Esophagus muscularis mucosa (tissue), 4 donors: ENCODE measurements at regions not wholly inside any gene's neighbourhood (a gene's known extent, or its start where the extent isn't known, plus 50 kb on each side); places are given as distances from the start of the nearest gene placed in this dataset.

Source experiments
- DNase-seq: peaks from one replicate; pipeline ENCODE4 v3.0.0-alpha.2; 2017; ENCODE audit errors: extremely low spot score
- H3K27ac ChIP-seq, 4 donors: fragments of 200-600 bp; sonication (generic); replicated peaks in 1 of 4; 1 replicate in 3 of 4; 2 replicates in 1 of 4; pipeline ENCODE4 v1.5.1; 2016 to 2019; ENCODE audit warnings: mild to moderate bottlenecking in 1 of 4
- H3K27me3 ChIP-seq, 4 donors: fragments of 200-600 bp; sonication (generic); one replicate each; pipeline versions ENCODE4 v1.5.1 to v1.6.0; 2016 to 2019
- H3K36me3 ChIP-seq, 4 donors: fragments of 200-600 bp; sonication (generic); one replicate each; pipeline ENCODE4 v1.5.1; 2016 to 2019
- H3K4me1 ChIP-seq, 4 donors: fragments of 200-600 bp; sonication (generic); one replicate each; pipeline ENCODE4 v1.5.1; 2016 to 2019
- H3K4me3 ChIP-seq, 4 donors: fragments of 200-600 bp; sonication (generic); 1 replicate in 2 of 4; 2 replicates in 2 of 4; pipeline ENCODE4 v1.5.1; 2016 to 2019; ENCODE audit warnings: mild to moderate bottlenecking in 4 of 4, moderate library complexity in 1 of 4
- H3K9me3 ChIP-seq, 4 donors: fragments of 200-600 bp; sonication (generic); 1 replicate in 3 of 4; 2 replicates in 1 of 4; pipeline ENCODE4 v1.5.1; 2016 to 2019
- CTCF ChIP-seq, 3 experiments: fragments of 200-600 bp in 2 of 3; fragments of 450-650 bp in 1 of 3; sonication (generic) in 2 of 3; IDR thresholded peaks; one replicate each; pipeline ENCODE4 v1.5.1; 2017 to 2019; ENCODE audit warnings: antibody characterized with exemption in 3 of 3, mild to moderate bottlenecking in 2 of 3, moderate library complexity in 1 of 3
- EP300 ChIP-seq: sonication (generic); formaldehyde crosslinking; IDR thresholded peaks from one replicate; pipeline ENCODE4 v1.6.1; 2017; ENCODE audit warnings: antibody characterized with exemption
- POLR2A ChIP-seq: fragments of 450-650 bp; IDR thresholded peaks from one replicate; pipeline ENCODE4 v1.6.1; 2017; ENCODE audit warnings: antibody characterized with exemption, moderate library complexity, mild to moderate bottlenecking, low read depth
- POLR2AphosphoS5 ChIP-seq, 2 donors: sonication (generic); formaldehyde crosslinking; IDR thresholded peaks; one replicate each; pipeline ENCODE4 v1.6.1; 2017; ENCODE audit warnings: antibody characterized with exemption in 2 of 2
- WGBS: methylation state at CpG from one replicate; pipeline ENCODE4 v1.1.5; 2018; 5-methylcytosine and 5-hydroxymethylcytosine counted together
- intact Hi-C: fragments of 100-400 bp; cut with DNase I; formaldehyde crosslinking; loops from one replicate; pipeline ENCODE4 v1.15.1; 2023

DNA sequence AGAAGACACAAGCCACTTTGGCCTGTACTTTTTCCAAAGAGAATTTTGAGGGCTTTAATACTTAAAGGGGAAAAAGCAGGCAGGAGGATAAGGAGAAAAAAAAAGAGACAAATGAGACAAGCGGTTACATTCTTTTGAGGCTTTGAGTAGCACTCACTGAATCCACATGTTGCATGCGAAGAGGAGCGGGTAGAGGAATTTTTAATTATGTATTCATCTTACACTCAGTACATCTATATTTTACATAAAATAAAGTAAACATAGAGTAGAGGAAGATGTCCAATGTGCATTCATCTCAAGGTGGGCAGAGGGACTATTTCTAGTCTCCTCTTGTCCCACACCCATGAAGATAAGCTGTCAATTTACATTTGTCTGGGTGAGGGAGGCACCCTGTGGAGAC is 266.9 kb downstream of the CD109 start:
- intact Hi-C loops = no loop called here
- 97% methylated on average over 3 of the region's 3 CpGs for WGBS
- no peaks in the 10 kb centered on the region for H3K9me3 ChIP-seq
- no peaks in the 10 kb centered on the region for H3K27me3 ChIP-seq
- H3K36me3 ChIP-seq = no peaks in the 10 kb centered on the region
- H3K4me3 ChIP-seq = no peak overlapping the region
- H3K4me1 ChIP-seq = peaks cover 0 to 7% (median 5%) of the 10 kb centered on the region in 4 donors
- no peak for DNase-seq
- H3K27ac ChIP-seq = no peak overlapping the region
- TF ChIP-seq CTCF (IDR thresholded peaks at IDR 0.05) = no peak
- no peak for TF ChIP-seq POLR2AphosphoS5 (IDR thresholded peaks at IDR 0.05)
- TF ChIP-seq POLR2A = no peak
- TF ChIP-seq EP300 = no peak

GRCh38 chr6:73956305-73956704 is 260.3 kb downstream of the CD109 start:
- H3K36me3 ChIP-seq = no peaks in the 10 kb centered on the region
- H3K27ac ChIP-seq = no peak overlapping the region
- TF ChIP-seq POLR2A (no peak), CTCF (IDR thresholded peaks at IDR 0.05) (no peak), EP300 (no peak), POLR2AphosphoS5 (IDR thresholded peaks at IDR 0.05) (no peak)
- H3K4me3 ChIP-seq = no peak overlapping the region
- DNase-seq = no peak
- no peaks in the 10 kb centered on the region for H3K27me3 ChIP-seq
- intact Hi-C loops = no loop called here
- H3K9me3 ChIP-seq = no peaks in the 10 kb centered on the region
- peaks cover 0 to 2% (median 0%) of the 10 kb centered on the region in 4 donors for H3K4me1 ChIP-seq
- 95% methylated on average over 1 of the region's 1 CpG for WGBS

DNA sequence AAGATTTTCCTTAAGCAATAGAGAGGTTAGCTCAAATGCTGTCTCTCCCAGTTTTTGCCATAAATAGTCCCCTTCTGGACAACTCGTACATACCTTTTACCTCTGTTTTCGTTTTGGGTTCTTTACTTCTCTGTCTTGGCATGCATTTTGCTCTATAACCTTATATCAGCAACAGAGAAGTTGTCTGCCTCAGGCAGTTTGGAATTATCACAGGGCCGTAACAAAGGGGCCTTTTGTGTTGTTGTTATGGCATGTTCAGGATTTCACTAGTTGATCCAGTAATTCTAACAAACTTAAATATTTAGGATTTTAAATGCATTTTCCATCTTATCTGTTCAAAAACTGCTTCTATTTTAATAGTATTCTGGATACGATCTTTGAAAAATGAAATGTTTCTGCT is 259.8 kb downstream of the CD109 start:
- Histone ChIP-seq H3K4me3 (no peak overlapping the region), H3K4me1 (peaks cover 0 to 7% (median 0%) of the 10 kb centered on the region in 4 donors), H3K36me3 (no peaks in the 10 kb centered on the region), H3K9me3 (no peaks in the 10 kb centered on the region), H3K27ac (no peak overlapping the region), H3K27me3 (no peaks in the 10 kb centered on the region)
- WGBS = 84% methylated on average over 4 of the region's 4 CpGs
- intact Hi-C loops = no loop called here
- DNase-seq = no peak
- TF ChIP-seq POLR2A (no peak), POLR2AphosphoS5 (IDR thresholded peaks at IDR 0.05) (no peak), EP300 (no peak), CTCF (IDR thresholded peaks at IDR 0.05) (no peak)

GRCh38 chr6:73954881-73955280 is 258.9 kb downstream of the CD109 start:
- H3K9me3 ChIP-seq = no peaks in the 10 kb centered on the region
- no peaks in the 10 kb centered on the region for H3K36me3 ChIP-seq
- no peaks in the 10 kb centered on the region for H3K27me3 ChIP-seq
- no peak for DNase-seq
- peaks cover 0 to 7% (median 0%) of the 10 kb centered on the region in 4 donors for H3K4me1 ChIP-seq
- TF ChIP-seq POLR2AphosphoS5 (IDR thresholded peaks at IDR 0.05) = no peak
- no peak for TF ChIP-seq POLR2A
- TF ChIP-seq EP300 = no peak
- TF ChIP-seq CTCF (IDR thresholded peaks at IDR 0.05) = no peak
- no peak overlapping the region for H3K4me3 ChIP-seq
- intact Hi-C loops = no loop called here
- no peak overlapping the region for H3K27ac ChIP-seq

GRCh38 chr6:73951183-73951582 is 255.2 kb downstream of the CD109 start:
- no peak for TF ChIP-seq CTCF (IDR thresholded peaks at IDR 0.05)
- TF ChIP-seq POLR2A = no peak
- no peak for TF ChIP-seq POLR2AphosphoS5 (IDR thresholded peaks at IDR 0.05)
- H3K9me3 ChIP-seq = peaks cover 0 to 6% (median 0%) of the 10 kb centered on the region in 4 donors
- intact Hi-C loops = no loop called here
- no peak overlapping the region for H3K27ac ChIP-seq
- H3K4me1 ChIP-seq = peaks cover 0 to 7% (median 0%) of the 10 kb centered on the region in 4 donors
- no peaks in the 10 kb centered on the region for H3K36me3 ChIP-seq
- H3K4me3 ChIP-seq = no peak overlapping the region
- no peaks in the 10 kb centered on the region for H3K27me3 ChIP-seq
- no peak for DNase-seq
